PC-3 (cell line): ENCODE measurements at regions not wholly inside any gene's neighbourhood (a gene's known extent, or its start where the extent isn't known, plus 50 kb on each side); places are given as distances from the start of the nearest gene placed in this dataset.

Experiments used
- EZH2 ChIP-seq: fragments of 300-600 bp; sonication (generic); IDR thresholded peaks from one replicate; pipeline ENCODE4 v1.6.1; 2017; ENCODE audit warnings: antibody characterized with exemption, mild to moderate bottlenecking, low read length; ENCODE audit not compliant: unreplicated experiment
- TF ChIP-seq, protein P1 (sequence below): fragments of 300-600 bp; sonication (generic); conservative IDR thresholded peaks from 2 replicates; pipeline ENCODE4 v1.5.1; 2017; ENCODE audit warnings: antibody characterized with exemption, low read depth, mild to moderate bottlenecking, low read length

DNA sequence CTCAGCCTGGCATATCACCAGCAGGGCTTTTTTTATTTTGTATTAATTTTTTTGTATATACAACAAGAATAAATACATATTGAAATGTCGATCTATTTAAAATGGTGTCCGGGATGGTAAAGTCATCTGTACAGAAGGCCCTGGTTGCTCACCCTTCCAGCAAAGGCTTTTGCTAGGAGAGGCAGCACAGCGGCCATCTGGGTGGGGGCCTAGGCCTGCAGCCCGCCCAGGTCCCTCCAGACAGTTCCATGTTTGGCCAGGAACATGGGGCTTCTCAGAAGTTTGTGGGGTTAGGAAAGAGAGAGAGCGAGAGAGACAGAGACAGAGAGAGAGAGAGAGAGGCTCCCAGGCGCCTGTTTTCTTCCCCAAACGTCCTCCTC lies 152.6 kb upstream of the LYZL2 start:
- TF ChIP-seq, protein P1, sequence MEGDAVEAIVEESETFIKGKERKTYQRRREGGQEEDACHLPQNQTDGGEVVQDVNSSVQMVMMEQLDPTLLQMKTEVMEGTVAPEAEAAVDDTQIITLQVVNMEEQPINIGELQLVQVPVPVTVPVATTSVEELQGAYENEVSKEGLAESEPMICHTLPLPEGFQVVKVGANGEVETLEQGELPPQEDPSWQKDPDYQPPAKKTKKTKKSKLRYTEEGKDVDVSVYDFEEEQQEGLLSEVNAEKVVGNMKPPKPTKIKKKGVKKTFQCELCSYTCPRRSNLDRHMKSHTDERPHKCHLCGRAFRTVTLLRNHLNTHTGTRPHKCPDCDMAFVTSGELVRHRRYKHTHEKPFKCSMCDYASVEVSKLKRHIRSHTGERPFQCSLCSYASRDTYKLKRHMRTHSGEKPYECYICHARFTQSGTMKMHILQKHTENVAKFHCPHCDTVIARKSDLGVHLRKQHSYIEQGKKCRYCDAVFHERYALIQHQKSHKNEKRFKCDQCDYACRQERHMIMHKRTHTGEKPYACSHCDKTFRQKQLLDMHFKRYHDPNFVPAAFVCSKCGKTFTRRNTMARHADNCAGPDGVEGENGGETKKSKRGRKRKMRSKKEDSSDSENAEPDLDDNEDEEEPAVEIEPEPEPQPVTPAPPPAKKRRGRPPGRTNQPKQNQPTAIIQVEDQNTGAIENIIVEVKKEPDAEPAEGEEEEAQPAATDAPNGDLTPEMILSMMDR = no peak
- no peak for TF ChIP-seq EZH2
